Spleen (tissue), 7 donors: ENCODE measurements at regions not wholly inside any gene's neighbourhood (a gene's known extent, or its start where the extent isn't known, plus 50 kb on each side); places are given as distances from the start of the nearest gene placed in this dataset.

Experiments
- POLR2A ChIP-seq, 3 donors: fragments of 450-650 bp; IDR thresholded peaks; one replicate each; pipeline ENCODE4 v1.5.1; 2017; ENCODE audit warnings: antibody characterized with exemption in 3 of 3, mild to moderate bottlenecking in 1 of 3
- POLR2AphosphoS5 ChIP-seq, 3 donors: sonication (generic); formaldehyde crosslinking; IDR thresholded peaks; one replicate each; pipeline ENCODE4 v1.5.1; 2017; ENCODE audit warnings: antibody characterized with exemption in 3 of 3
- TF ChIP-seq, protein P1 (sequence below), 11 experiments: fragments of 200-600 bp in 7 of 11; fragments of 450-650 bp in 4 of 11; sonication (generic) in 4 of 11; IDR thresholded peaks in 8 of 11; conservative IDR thresholded peaks in 3 of 11; 1 replicate in 7 of 11; 2 replicates in 4 of 11; pipeline versions ENCODE4 v1.4.0 to v1.8.0; 2016 to 2021; ENCODE audit warnings: antibody characterized with exemption in 11 of 11, inconsistent platforms in 4 of 11, mild to moderate bottlenecking in 1 of 11
- donor health status: DM: no; HTN: no; CAD: no; lungs with moderate emphysema.
- donor health status: DM: no; HTN: no; CAD: no.
- donor health status: DM: no; HTN: no; CAD: no.

- TF ChIP-seq, protein P1, sequence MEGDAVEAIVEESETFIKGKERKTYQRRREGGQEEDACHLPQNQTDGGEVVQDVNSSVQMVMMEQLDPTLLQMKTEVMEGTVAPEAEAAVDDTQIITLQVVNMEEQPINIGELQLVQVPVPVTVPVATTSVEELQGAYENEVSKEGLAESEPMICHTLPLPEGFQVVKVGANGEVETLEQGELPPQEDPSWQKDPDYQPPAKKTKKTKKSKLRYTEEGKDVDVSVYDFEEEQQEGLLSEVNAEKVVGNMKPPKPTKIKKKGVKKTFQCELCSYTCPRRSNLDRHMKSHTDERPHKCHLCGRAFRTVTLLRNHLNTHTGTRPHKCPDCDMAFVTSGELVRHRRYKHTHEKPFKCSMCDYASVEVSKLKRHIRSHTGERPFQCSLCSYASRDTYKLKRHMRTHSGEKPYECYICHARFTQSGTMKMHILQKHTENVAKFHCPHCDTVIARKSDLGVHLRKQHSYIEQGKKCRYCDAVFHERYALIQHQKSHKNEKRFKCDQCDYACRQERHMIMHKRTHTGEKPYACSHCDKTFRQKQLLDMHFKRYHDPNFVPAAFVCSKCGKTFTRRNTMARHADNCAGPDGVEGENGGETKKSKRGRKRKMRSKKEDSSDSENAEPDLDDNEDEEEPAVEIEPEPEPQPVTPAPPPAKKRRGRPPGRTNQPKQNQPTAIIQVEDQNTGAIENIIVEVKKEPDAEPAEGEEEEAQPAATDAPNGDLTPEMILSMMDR (IDR thresholded peaks at IDR 0.05 in 8 of 11, conservative IDR thresholded peaks at IDR 0.05 in 3 of 11), result no peak
- TF ChIP-seq POLR2A (IDR thresholded peaks at IDR 0.05), result no peak
- TF ChIP-seq POLR2AphosphoS5 (IDR thresholded peaks at IDR 0.05), result no peak
These were observed 288.9 kb downstream of the EFHB start for GRCh38 chr3:19645093-19645492.
